Tibial artery (tissue), 4 donors: ENCODE measurements at regions not wholly inside any gene's neighbourhood (a gene's known extent, or its start where the extent isn't known, plus 50 kb on each side); places are given as distances from the start of the nearest gene placed in this dataset.

Experiments used
- DNase-seq, 2 donors: peaks; one replicate each; pipeline ENCODE4 v3.0.0-alpha.2; 2019
- H3K27ac ChIP-seq, 2 donors: fragments of 200-600 bp; sonication (generic) in 1 of 2; 1 replicate in 1 of 2; 2 replicates in 1 of 2; pipeline ENCODE4 v1.5.1; 2018 to 2019; ENCODE audit warnings: mild to moderate bottlenecking in 1 of 2
- H3K27me3 ChIP-seq, 2 donors: fragments of 200-600 bp; sonication (generic) in 1 of 2; one replicate each; pipeline versions ENCODE4 v1.5.1 to v1.6.0; 2016 to 2019
- H3K36me3 ChIP-seq, 3 donors: fragments of 200-600 bp; sonication (generic) in 2 of 3; one replicate each; pipeline ENCODE4 v1.5.1; 2016 to 2019; ENCODE audit warnings: mild to moderate bottlenecking in 2 of 3
- H3K4me1 ChIP-seq, 4 donors: fragments of 200-600 bp; sonication (generic) in 2 of 4; 1 replicate in 3 of 4; 2 replicates in 1 of 4; pipeline ENCODE4 v1.5.1; 2016 to 2019
- H3K4me3 ChIP-seq, 2 donors: fragments of 200-600 bp; sonication (generic) in 1 of 2; 1 replicate in 1 of 2; 2 replicates in 1 of 2; pipeline ENCODE4 v1.5.1; 2018 to 2019; ENCODE audit warnings: mild to moderate bottlenecking in 2 of 2
- H3K9me3 ChIP-seq, 3 donors: fragments of 200-600 bp; sonication (generic) in 1 of 3; one replicate each; pipeline ENCODE4 v1.5.1; 2016 to 2019
- CTCF ChIP-seq, 2 experiments: fragments of 200-600 bp in 1 of 2; fragments of 450-650 bp in 1 of 2; IDR thresholded peaks; one replicate each; pipeline ENCODE4 v1.5.1; 2017 to 2019; ENCODE audit warnings: antibody characterized with exemption in 2 of 2, mild to moderate bottlenecking in 1 of 2, moderate library complexity in 1 of 2
- intact Hi-C: fragments of 100-400 bp; cut with DNase I; formaldehyde crosslinking; loops from one replicate; pipeline ENCODE4 v1.15.0; 2023; ENCODE audit warnings: low total_unique reads

- no peak for TF ChIP-seq CTCF (IDR thresholded peaks at IDR 0.05)
- no peaks in the 10 kb centered on the region for H3K4me1 ChIP-seq
- no peaks in the 10 kb centered on the region for H3K9me3 ChIP-seq
- H3K27ac ChIP-seq: no peak overlapping the region
- H3K4me3 ChIP-seq: no peak overlapping the region
- intact Hi-C loops: no loop called here
- no peaks in the 10 kb centered on the region for H3K36me3 ChIP-seq
- H3K27me3 ChIP-seq: no peaks in the 10 kb centered on the region
- DNase-seq: no peak
Observed at GRCh38 chr19:31902821-31903220, 442.6 kb upstream of the ZNF507 start.

- Histone ChIP-seq H3K27me3 (no peaks in the 10 kb centered on the region), H3K27ac (no peak overlapping the region), H3K36me3 (no peaks in the 10 kb centered on the region), H3K4me3 (no peak overlapping the region), H3K4me1 (no peaks in the 10 kb centered on the region), H3K9me3 (no peaks in the 10 kb centered on the region)
- no peak for DNase-seq
- no peak for TF ChIP-seq CTCF (IDR thresholded peaks at IDR 0.05)
- intact Hi-C loops: no loop called here
Observed at GRCh38 chr19:31903979-31904378, 441.4 kb upstream of the ZNF507 start.

- Histone ChIP-seq H3K4me3 (no peak overlapping the region), H3K36me3 (no peaks in the 10 kb centered on the region), H3K27ac (no peak overlapping the region), H3K4me1 (no peaks in the 10 kb centered on the region), H3K27me3 (no peaks in the 10 kb centered on the region), H3K9me3 (no peaks in the 10 kb centered on the region)
- intact Hi-C loops: no loop called here
- no peak for DNase-seq
- no peak for TF ChIP-seq CTCF (IDR thresholded peaks at IDR 0.05)
Observed at GRCh38 chr19:31906111-31906871, 439.1 kb upstream of the ZNF507 start.

GRCh38 chr19:31907661-31908060 lies 437.7 kb upstream of the ZNF507 start:
- intact Hi-C loops: no loop called here

GRCh38 chr19:31908080-31908479 lies 437.3 kb upstream of the ZNF507 start:
- intact Hi-C loops: no loop called here
- Histone ChIP-seq H3K4me1 (no peaks in the 10 kb centered on the region), H3K36me3 (no peaks in the 10 kb centered on the region), H3K9me3 (no peaks in the 10 kb centered on the region), H3K27ac (no peak overlapping the region), H3K27me3 (no peaks in the 10 kb centered on the region), H3K4me3 (no peak overlapping the region)
- no peak for TF ChIP-seq CTCF (IDR thresholded peaks at IDR 0.05)
- DNase-seq: no peak

More at GRCh38 chr19:31907661-31908060, 437.7 kb upstream of the ZNF507 start:
- no peaks in the 10 kb centered on the region for H3K9me3 ChIP-seq
- TF ChIP-seq CTCF (IDR thresholded peaks at IDR 0.05): no peak
- H3K27me3 ChIP-seq: no peaks in the 10 kb centered on the region
- no peak overlapping the region for H3K27ac ChIP-seq
- H3K4me3 ChIP-seq: no peak overlapping the region
- no peaks in the 10 kb centered on the region for H3K4me1 ChIP-seq
- no peak for DNase-seq
- no peaks in the 10 kb centered on the region for H3K36me3 ChIP-seq
